Activated T-helper 2 cell treated with anti-CD3 and anti-CD28 coated beads, Interferon-gamma antibody, Interleukin-2, Interleukin-4, amounts not matched to agents 10 μg/mL and 5 μg/mL and 100 μg/mL, durations not matched to agents 14 hours and 24 hours and 36 hours (primary cell): ENCODE measurements at regions not wholly inside any gene's neighbourhood (a gene's known extent, or its start where the extent isn't known, plus 50 kb on each side); places are given as distances from the start of the nearest gene placed in this dataset.

Experiments
- DNase-seq: peaks from one replicate; pipeline ENCODE4 v3.0.0; 2021; ENCODE audit warnings: low spot score
- H3K27ac Mint-ChIP-seq: one replicate; pipeline ENCODE4 v1.8.0; 2021; ENCODE audit warnings: mixed read lengths
- H3K27me3 Mint-ChIP-seq: one replicate; pipeline ENCODE4 v1.8.0; 2021; ENCODE audit warnings: low read depth, mixed read lengths
- H3K36me3 Mint-ChIP-seq: one replicate; pipeline ENCODE4 v1.8.0; 2021; ENCODE audit warnings: low read depth, mixed read lengths
- H3K4me1 Mint-ChIP-seq: one replicate; pipeline ENCODE4 v1.8.0; 2021; ENCODE audit warnings: low read depth, mixed read lengths
- H3K4me3 Mint-ChIP-seq: one replicate; pipeline ENCODE4 v1.8.0; 2021; ENCODE audit warnings: low read depth, mild to moderate bottlenecking, moderate library complexity, mixed read lengths
- H3K9me3 Mint-ChIP-seq: one replicate; pipeline ENCODE4 v1.8.0; 2021; ENCODE audit warnings: mixed read lengths
- intact Hi-C: fragments of 100-400 bp; cut with micrococcal nuclease; formaldehyde crosslinking; loops from one replicate; pipeline ENCODE4 v1.15.1; 2023

- no peak for DNase-seq
- Mint-ChIP-seq H3K9me3 (peaks cover 31% of the 10 kb centered on the region), H3K4me1 (no peaks in the 10 kb centered on the region), H3K4me3 (no peak overlapping the region), H3K27ac (no peak overlapping the region), H3K36me3 (no peaks in the 10 kb centered on the region), H3K27me3 (no peaks in the 10 kb centered on the region)
- intact Hi-C loops = no loop called here
Observed at GRCh38 chr14:26213846-26214575, 383.8 kb downstream of the NOVA1 start.

GRCh38 chr14:26209699-26210098 lies 388.1 kb downstream of the NOVA1 start:
- no peaks in the 10 kb centered on the region for H3K4me1 Mint-ChIP-seq
- no peaks in the 10 kb centered on the region for H3K27me3 Mint-ChIP-seq
- H3K9me3 Mint-ChIP-seq = peaks cover 24% of the 10 kb centered on the region
- no peak overlapping the region for H3K27ac Mint-ChIP-seq
- H3K4me3 Mint-ChIP-seq = no peak overlapping the region
- intact Hi-C loops = no loop called here
- DNase-seq = no peak
- H3K36me3 Mint-ChIP-seq = no peaks in the 10 kb centered on the region

GRCh38 chr14:26206640-26207039 lies 391.2 kb downstream of the NOVA1 start:
- no peak overlapping the region for H3K27ac Mint-ChIP-seq
- peaks cover 5% of the 10 kb centered on the region for H3K9me3 Mint-ChIP-seq
- intact Hi-C loops = no loop called here
- DNase-seq = no peak
- H3K36me3 Mint-ChIP-seq = no peaks in the 10 kb centered on the region
- no peak overlapping the region for H3K4me3 Mint-ChIP-seq
- no peaks in the 10 kb centered on the region for H3K27me3 Mint-ChIP-seq
- H3K4me1 Mint-ChIP-seq = no peaks in the 10 kb centered on the region

- intact Hi-C loops = no loop called here
- DNase-seq = no peak
- no peaks in the 10 kb centered on the region for H3K36me3 Mint-ChIP-seq
- peaks cover 9% of the 10 kb centered on the region for H3K9me3 Mint-ChIP-seq
- no peak overlapping the region for H3K27ac Mint-ChIP-seq
- H3K4me1 Mint-ChIP-seq = no peaks in the 10 kb centered on the region
- no peak overlapping the region for H3K4me3 Mint-ChIP-seq
- H3K27me3 Mint-ChIP-seq = no peaks in the 10 kb centered on the region
Observed at GRCh38 chr14:26204728-26205479, 392.9 kb downstream of the NOVA1 start.

GRCh38 chr14:26204366-26204727 lies 393.5 kb downstream of the NOVA1 start:
- peaks cover 12% of the 10 kb centered on the region for H3K9me3 Mint-ChIP-seq
- H3K4me1 Mint-ChIP-seq = no peaks in the 10 kb centered on the region
- intact Hi-C loops = no loop called here
- H3K27me3 Mint-ChIP-seq = no peaks in the 10 kb centered on the region
- H3K4me3 Mint-ChIP-seq = no peak overlapping the region
- DNase-seq = no peak
- H3K36me3 Mint-ChIP-seq = no peaks in the 10 kb centered on the region
- H3K27ac Mint-ChIP-seq = no peak overlapping the region

GRCh38 chr14:26200687-26201086 lies 397.1 kb downstream of the NOVA1 start:
- DNase-seq = no peak
- Mint-ChIP-seq H3K36me3 (no peaks in the 10 kb centered on the region), H3K27me3 (no peaks in the 10 kb centered on the region), H3K9me3 (peaks cover 24% of the 10 kb centered on the region), H3K4me3 (no peak overlapping the region), H3K4me1 (no peaks in the 10 kb centered on the region), H3K27ac (no peak overlapping the region)
- intact Hi-C loops = no loop called here

- Mint-ChIP-seq H3K4me3 (no peak overlapping the region), H3K27ac (no peak overlapping the region), H3K4me1 (no peaks in the 10 kb centered on the region), H3K9me3 (peaks cover 24% of the 10 kb centered on the region), H3K27me3 (no peaks in the 10 kb centered on the region), H3K36me3 (no peaks in the 10 kb centered on the region)
- no peak for DNase-seq
- intact Hi-C loops = no loop called here
Observed at GRCh38 chr14:26199590-26200370, 398.1 kb downstream of the NOVA1 start.

- no peak overlapping the region for H3K4me3 Mint-ChIP-seq
- H3K36me3 Mint-ChIP-seq = no peaks in the 10 kb centered on the region
- no peaks in the 10 kb centered on the region for H3K4me1 Mint-ChIP-seq
- H3K9me3 Mint-ChIP-seq = peaks cover 28% of the 10 kb centered on the region
- DNase-seq = no peak
- intact Hi-C loops = no loop called here
- no peaks in the 10 kb centered on the region for H3K27me3 Mint-ChIP-seq
- no peak overlapping the region for H3K27ac Mint-ChIP-seq
Observed at GRCh38 chr14:26199096-26199495, 398.7 kb downstream of the NOVA1 start.

- Mint-ChIP-seq H3K4me1 (no peaks in the 10 kb centered on the region), H3K36me3 (no peaks in the 10 kb centered on the region), H3K27ac (no peak overlapping the region), H3K4me3 (no peak overlapping the region), H3K9me3 (peaks cover 41% of the 10 kb centered on the region), H3K27me3 (no peaks in the 10 kb centered on the region)
- DNase-seq = no peak
- intact Hi-C loops = no loop called here
Observed at GRCh38 chr14:26194816-26195215, 403.0 kb downstream of the NOVA1 start.

- no peak for DNase-seq
Observed at GRCh38 chr14:26191671-26192070, 406.2 kb downstream of the NOVA1 start.

GRCh38 chr14:26191123-26191522 lies 406.7 kb downstream of the NOVA1 start:
- Mint-ChIP-seq H3K4me3 (no peak overlapping the region), H3K27ac (no peak overlapping the region), H3K9me3 (peaks cover 37% of the 10 kb centered on the region)

More at GRCh38 chr14:26191671-26192070, 406.2 kb downstream of the NOVA1 start:
- Mint-ChIP-seq H3K4me1 (no peaks in the 10 kb centered on the region), H3K36me3 (no peaks in the 10 kb centered on the region), H3K27ac (no peak overlapping the region), H3K9me3 (peaks cover 40% of the 10 kb centered on the region), H3K27me3 (no peaks in the 10 kb centered on the region), H3K4me3 (no peak overlapping the region)
- intact Hi-C loops = no loop called here

GRCh38 chr14:26190646-26191045 lies 407.2 kb downstream of the NOVA1 start:
- DNase-seq = no peak
- H3K27me3 Mint-ChIP-seq = no peaks in the 10 kb centered on the region
- no peaks in the 10 kb centered on the region for H3K36me3 Mint-ChIP-seq
- no peak overlapping the region for H3K27ac Mint-ChIP-seq
- no peaks in the 10 kb centered on the region for H3K4me1 Mint-ChIP-seq
- no peak overlapping the region for H3K4me3 Mint-ChIP-seq
- intact Hi-C loops = no loop called here
- peaks cover 35% of the 10 kb centered on the region for H3K9me3 Mint-ChIP-seq

More at GRCh38 chr14:26191123-26191522, 406.7 kb downstream of the NOVA1 start:
- no peak for DNase-seq
- H3K27me3 Mint-ChIP-seq = no peaks in the 10 kb centered on the region
- no peaks in the 10 kb centered on the region for H3K4me1 Mint-ChIP-seq
- intact Hi-C loops = no loop called here
- no peaks in the 10 kb centered on the region for H3K36me3 Mint-ChIP-seq
